ENCODE measurements at regions not wholly inside any gene's neighbourhood (a gene's known extent, or its start where the extent isn't known, plus 50 kb on each side); places are given as distances from the start of the nearest gene placed in this dataset.
A peak's percentile ranks its signal among the peaks of the same experiment; 100 is the strongest.
"Not testable (repeated sequence)": the region's sequence is repeated elsewhere in the genome, so short reads cannot be mapped to it uniquely, and the experiment has no call there.

DNA sequence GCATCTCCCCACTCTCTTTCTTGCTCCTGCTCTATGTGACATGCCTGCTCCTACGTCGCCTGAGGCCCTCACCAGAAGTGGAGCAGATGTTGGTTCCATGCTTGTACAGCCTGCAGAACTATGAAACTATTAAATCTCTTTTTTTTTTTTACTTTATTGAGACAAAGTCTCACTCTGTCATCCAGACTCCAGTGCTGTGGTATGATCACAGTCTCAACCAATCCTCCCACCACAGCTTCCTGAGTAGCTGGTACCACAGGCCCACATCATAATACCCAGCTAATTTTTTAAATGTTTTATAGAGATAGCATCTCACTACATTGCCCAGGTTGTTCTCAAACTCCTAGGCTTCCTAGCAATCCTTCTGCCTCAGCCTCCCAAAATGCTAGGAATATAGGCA, 1067.7 kb downstream of the PCDH9 start:
- Histone ChIP-seq H3K9me3 (ENCODE audit: control extremely low read depth in 1 of 5, control insufficient read depth in 4 of 5, insufficient read depth in 2 of 5, low read depth in 1 of 5, low read length in 4 of 5) (no peaks in the 10 kb centered on the region), H3K27ac (ENCODE audit: insufficient read depth in 1 of 2, low read depth in 1 of 2, low read length in 2 of 2, poor library complexity in 1 of 2, severe bottlenecking in 2 of 2) (no peak overlapping the region), H3K36me3 (ENCODE audit: control insufficient read depth in 4 of 4, insufficient read depth in 4 of 4, low read length in 3 of 4) (no peaks in the 10 kb centered on the region), H3K4me1 (ENCODE audit: control extremely low read depth in 1 of 4, control insufficient read depth in 4 of 4, insufficient read depth in 4 of 4, low read length in 3 of 4) (peaks cover 0 to 4% (median 0%) of the 10 kb centered on the region in 4 experiments), H3K27me3 (replicated peaks in 2 of 5; ENCODE audit: control insufficient read depth in 4 of 5, insufficient read depth in 5 of 5, low read length in 4 of 5) (no peaks in the 10 kb centered on the region), H3K4me3 (ENCODE audit: control insufficient read depth in 1 of 7, extremely low read depth in 1 of 7, insufficient read depth in 4 of 7, low read depth in 2 of 7, low read length in 6 of 7) (no peak overlapping the region)
- WGBS (ENCODE audit: insufficient coverage) = no CpG with 5 or more reads among the region's 2 CpGs
- ChIA-PET CTCF (no interaction called here), POLR2A (interaction anchor here (0.6 kb wide), 1 partner anchor 1314 kb away, joined by 3 read pairs; no protein-coding TSS in a partner anchor)
- peak in 2 of 3 donors; percentile 13 to 23 for DNase-seq

DNA sequence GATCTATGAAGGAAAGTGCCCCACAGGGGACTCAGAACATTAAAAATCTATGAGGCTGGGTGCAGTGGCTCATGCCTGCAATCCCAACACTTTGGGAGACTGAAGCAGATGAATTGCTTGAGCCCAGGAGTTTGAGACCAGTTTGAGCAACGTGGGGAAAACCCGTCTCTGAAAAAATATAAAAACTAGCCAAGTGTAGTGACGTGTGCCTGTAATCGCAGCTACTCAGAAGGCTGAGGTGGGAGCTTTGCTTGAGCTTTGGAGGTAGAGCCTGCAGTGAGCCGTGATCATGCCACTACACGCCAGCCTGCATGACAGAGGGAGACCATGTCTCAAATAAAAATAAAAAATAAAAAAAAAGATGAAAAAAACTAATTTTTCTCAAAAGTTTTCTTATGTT, 1070.6 kb downstream of the PCDH9 start:
- no peak overlapping the region for H3K27ac ChIP-seq (ENCODE audit: insufficient read depth in 1 of 2, low read depth in 1 of 2, low read length in 2 of 2, poor library complexity in 1 of 2, severe bottlenecking in 2 of 2)
- no peaks in the 10 kb centered on the region for H3K9me3 ChIP-seq (ENCODE audit: control extremely low read depth in 1 of 5, control insufficient read depth in 4 of 5, insufficient read depth in 2 of 5, low read depth in 1 of 5, low read length in 4 of 5)
- no peaks in the 10 kb centered on the region for H3K36me3 ChIP-seq (ENCODE audit: control insufficient read depth in 4 of 4, insufficient read depth in 4 of 4, low read length in 3 of 4)
- H3K4me1 ChIP-seq (ENCODE audit: control extremely low read depth in 1 of 4, control insufficient read depth in 4 of 4, insufficient read depth in 4 of 4, low read length in 3 of 4) = peaks cover 0 to 4% (median 3%) of the 10 kb centered on the region in 4 experiments
- ChIA-PET POLR2A (no interaction called here), CTCF (interaction anchor here (1.3 kb wide), 1 partner anchor 11 kb away, joined by 3 read pairs; no protein-coding TSS in a partner anchor)
- no peaks in the 10 kb centered on the region for H3K27me3 ChIP-seq (replicated peaks in 2 of 5; ENCODE audit: control insufficient read depth in 4 of 5, insufficient read depth in 5 of 5, low read length in 4 of 5)
- WGBS (ENCODE audit: insufficient coverage) = 96% methylated on average over 3 of the region's 6 CpGs
- H3K4me3 ChIP-seq (ENCODE audit: control insufficient read depth in 1 of 7, extremely low read depth in 1 of 7, insufficient read depth in 4 of 7, low read depth in 2 of 7, low read length in 6 of 7) = no peak overlapping the region
- no peak for DNase-seq

DNA sequence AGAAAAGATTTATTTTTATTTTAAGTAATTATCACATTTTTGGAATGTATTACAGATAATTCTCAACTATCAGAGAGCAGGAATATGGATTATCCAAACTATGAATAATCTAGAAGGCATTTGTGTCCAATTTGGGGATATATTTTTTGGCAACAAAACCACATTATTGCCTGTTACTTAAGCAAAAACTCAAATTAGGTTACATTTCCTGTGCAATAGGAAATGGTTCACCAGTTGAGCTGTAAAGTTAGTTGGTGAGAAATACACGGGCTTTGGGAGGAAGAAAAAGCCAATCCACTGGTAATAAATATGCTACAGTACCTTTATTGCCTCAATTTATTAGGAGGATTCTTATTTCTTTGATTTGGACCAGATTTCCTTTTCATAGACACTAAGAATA, 1075.2 kb downstream of the PCDH9 start:
- no CpG with 5 or more reads among the region's 1 CpG for WGBS (ENCODE audit: insufficient coverage)
- no peaks in the 10 kb centered on the region for H3K9me3 ChIP-seq (ENCODE audit: control extremely low read depth in 1 of 5, control insufficient read depth in 4 of 5, insufficient read depth in 2 of 5, low read depth in 1 of 5, low read length in 4 of 5)
- H3K4me3 ChIP-seq (ENCODE audit: control insufficient read depth in 1 of 7, extremely low read depth in 1 of 7, insufficient read depth in 4 of 7, low read depth in 2 of 7, low read length in 6 of 7) = no peak overlapping the region
- no peaks in the 10 kb centered on the region for H3K36me3 ChIP-seq (ENCODE audit: control insufficient read depth in 4 of 4, insufficient read depth in 4 of 4, low read length in 3 of 4)
- H3K27ac ChIP-seq (ENCODE audit: insufficient read depth in 1 of 2, low read depth in 1 of 2, low read length in 2 of 2, poor library complexity in 1 of 2, severe bottlenecking in 2 of 2) = no peak overlapping the region
- POLR2A ChIA-PET = no interaction called here
- DNase-seq = peak in 2 of 3 donors; percentile 13 to 24
- CTCF ChIA-PET = interaction anchor here (1.4 kb wide), 1 partner anchor 14 kb away, joined by 3 read pairs; no protein-coding TSS in a partner anchor
- peaks cover 0 to 3% (median 2%) of the 10 kb centered on the region in 4 experiments for H3K4me1 ChIP-seq (ENCODE audit: control extremely low read depth in 1 of 4, control insufficient read depth in 4 of 4, insufficient read depth in 4 of 4, low read length in 3 of 4)
- no peaks in the 10 kb centered on the region for H3K27me3 ChIP-seq (replicated peaks in 2 of 5; ENCODE audit: control insufficient read depth in 4 of 5, insufficient read depth in 5 of 5, low read length in 4 of 5)

DNA sequence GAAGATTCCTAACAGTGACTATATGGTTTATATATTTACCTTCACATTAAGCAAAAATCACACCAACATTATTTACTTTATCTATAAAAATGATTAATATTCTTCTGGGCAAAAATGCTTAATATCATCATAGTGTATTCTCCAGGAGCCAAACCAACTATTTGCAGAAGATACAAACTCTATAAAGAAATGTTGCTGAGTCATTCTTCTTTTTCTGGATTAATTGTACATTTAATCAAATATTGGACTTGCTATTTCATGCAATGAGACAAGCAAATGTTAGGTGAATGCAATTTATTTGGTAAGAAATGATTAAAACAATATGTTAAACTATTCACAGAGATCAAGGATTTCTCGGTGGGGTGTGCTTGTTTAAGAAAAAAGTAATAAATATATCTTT, 1075.8 kb downstream of the PCDH9 start:
- Histone ChIP-seq H3K27me3 (replicated peaks in 2 of 5; ENCODE audit: control insufficient read depth in 4 of 5, insufficient read depth in 5 of 5, low read length in 4 of 5) (no peaks in the 10 kb centered on the region), H3K4me1 (ENCODE audit: control extremely low read depth in 1 of 4, control insufficient read depth in 4 of 4, insufficient read depth in 4 of 4, low read length in 3 of 4) (peaks cover 0 to 3% (median 2%) of the 10 kb centered on the region in 4 experiments), H3K27ac (ENCODE audit: insufficient read depth in 1 of 2, low read depth in 1 of 2, low read length in 2 of 2, poor library complexity in 1 of 2, severe bottlenecking in 2 of 2) (no peak overlapping the region), H3K36me3 (ENCODE audit: control insufficient read depth in 4 of 4, insufficient read depth in 4 of 4, low read length in 3 of 4) (no peaks in the 10 kb centered on the region), H3K9me3 (ENCODE audit: control extremely low read depth in 1 of 5, control insufficient read depth in 4 of 5, insufficient read depth in 2 of 5, low read depth in 1 of 5, low read length in 4 of 5) (no peaks in the 10 kb centered on the region), H3K4me3 (ENCODE audit: control insufficient read depth in 1 of 7, extremely low read depth in 1 of 7, insufficient read depth in 4 of 7, low read depth in 2 of 7, low read length in 6 of 7) (no peak overlapping the region)
- CTCF ChIA-PET = no interaction called here
- POLR2A ChIA-PET = no interaction called here
- no peak for DNase-seq
- WGBS (ENCODE audit: insufficient coverage) = no CpG with 5 or more reads among the region's 1 CpG

DNA sequence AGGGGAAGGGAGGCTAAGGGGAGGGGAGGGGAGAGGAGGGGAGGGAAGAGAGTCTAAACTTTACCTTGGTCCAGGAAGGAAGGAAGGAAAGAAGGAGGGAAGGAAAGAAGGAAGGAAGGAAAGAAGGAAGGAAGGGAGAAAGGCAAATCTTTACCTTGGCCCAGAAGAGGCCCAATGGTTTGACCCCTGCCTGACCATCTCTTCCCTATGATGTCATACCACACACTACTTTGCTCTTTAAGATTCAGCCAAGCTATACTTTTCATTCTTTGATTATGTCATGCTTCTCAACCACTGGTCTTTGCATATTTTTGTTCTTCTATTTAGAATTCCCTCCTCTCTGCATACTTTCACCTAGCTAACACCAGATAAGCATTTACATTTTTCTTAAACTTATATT, 1077.5 kb downstream of the PCDH9 start:
- CTCF ChIA-PET = no interaction called here
- Histone ChIP-seq H3K27me3 (replicated peaks in 2 of 5; ENCODE audit: control insufficient read depth in 4 of 5, insufficient read depth in 5 of 5, low read length in 4 of 5) (no peaks in the 10 kb centered on the region), H3K36me3 (ENCODE audit: control insufficient read depth in 4 of 4, insufficient read depth in 4 of 4, low read length in 3 of 4) (no peaks in the 10 kb centered on the region), H3K9me3 (ENCODE audit: control extremely low read depth in 1 of 5, control insufficient read depth in 4 of 5, insufficient read depth in 2 of 5, low read depth in 1 of 5, low read length in 4 of 5) (peaks cover 0 to 3% (median 0%) of the 10 kb centered on the region in 5 experiments), H3K4me1 (ENCODE audit: control extremely low read depth in 1 of 4, control insufficient read depth in 4 of 4, insufficient read depth in 4 of 4, low read length in 3 of 4) (peaks cover 0 to 3% (median 2%) of the 10 kb centered on the region in 4 experiments), H3K4me3 (ENCODE audit: control insufficient read depth in 1 of 7, extremely low read depth in 1 of 7, insufficient read depth in 4 of 7, low read depth in 2 of 7, low read length in 6 of 7) (no peak overlapping the region), H3K27ac (ENCODE audit: insufficient read depth in 1 of 2, low read depth in 1 of 2, low read length in 2 of 2, poor library complexity in 1 of 2, severe bottlenecking in 2 of 2) (no peak overlapping the region)
- no peak for DNase-seq
- POLR2A ChIA-PET = no interaction called here

DNA sequence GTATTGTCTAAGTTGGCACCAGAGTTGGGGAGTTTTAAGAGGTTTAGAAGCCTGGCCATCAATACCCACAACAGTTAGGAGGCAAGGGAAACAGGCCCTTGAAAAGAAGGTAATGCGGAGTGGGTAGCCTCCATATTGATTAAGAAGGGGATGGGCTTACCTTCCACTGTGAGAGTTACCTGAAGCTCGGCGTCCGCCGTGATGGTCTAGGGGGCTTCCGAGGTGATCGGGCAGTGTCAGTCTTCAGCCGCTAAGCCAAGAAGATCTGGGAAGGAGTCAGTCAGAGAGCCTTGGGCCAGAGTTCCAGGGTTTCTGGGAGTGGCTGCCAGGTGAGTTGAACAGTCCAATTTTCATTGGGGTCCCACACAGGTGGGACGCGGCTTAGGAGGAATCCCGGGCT, 1085.8 kb downstream of the PCDH9 start:
- POLR2A ChIA-PET; H3K4me1 ChIP-seq (ENCODE audit: control extremely low read depth in 1 of 4, control insufficient read depth in 4 of 4, insufficient read depth in 4 of 4, low read length in 3 of 4); H3K4me3 ChIP-seq (ENCODE audit: control insufficient read depth in 1 of 7, extremely low read depth in 1 of 7, insufficient read depth in 4 of 7, low read depth in 2 of 7, low read length in 6 of 7); H3K27me3 ChIP-seq (replicated peaks in 2 of 5; ENCODE audit: control insufficient read depth in 4 of 5, insufficient read depth in 5 of 5, low read length in 4 of 5); H3K9me3 ChIP-seq (ENCODE audit: control extremely low read depth in 1 of 5, control insufficient read depth in 4 of 5, insufficient read depth in 2 of 5, low read depth in 1 of 5, low read length in 4 of 5); H3K36me3 ChIP-seq (ENCODE audit: control insufficient read depth in 4 of 4, insufficient read depth in 4 of 4, low read length in 3 of 4); CTCF ChIA-PET; DNase-seq; H3K27ac ChIP-seq (ENCODE audit: insufficient read depth in 1 of 2, low read depth in 1 of 2, low read length in 2 of 2, poor library complexity in 1 of 2, severe bottlenecking in 2 of 2): not testable (repeated sequence)
- WGBS (ENCODE audit: insufficient coverage) = 100% methylated on average over 2 of the region's 11 CpGs

DNA sequence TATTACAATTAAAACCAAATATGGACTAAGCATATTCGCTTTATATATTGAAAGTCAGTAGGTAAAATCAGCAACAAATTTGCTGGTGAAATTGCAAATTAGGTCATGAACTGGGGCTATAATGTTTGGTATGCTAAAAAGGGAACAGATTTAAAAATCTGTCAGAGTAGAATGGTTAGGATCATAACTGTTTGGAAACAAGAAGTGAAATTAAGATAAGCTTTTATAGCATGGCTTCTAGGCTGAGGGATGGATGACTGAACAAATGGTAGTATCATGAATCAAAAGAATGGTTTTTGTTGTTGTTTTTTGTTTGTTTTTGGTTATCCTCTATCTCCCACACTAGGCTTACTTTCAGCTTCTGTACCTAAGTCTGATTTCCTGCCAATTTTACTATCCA, 1090.4 kb downstream of the PCDH9 start:
- Histone ChIP-seq H3K27ac (ENCODE audit: insufficient read depth in 1 of 2, low read depth in 1 of 2, low read length in 2 of 2, poor library complexity in 1 of 2, severe bottlenecking in 2 of 2) (no peak overlapping the region), H3K36me3 (ENCODE audit: control insufficient read depth in 4 of 4, insufficient read depth in 4 of 4, low read length in 3 of 4) (no peaks in the 10 kb centered on the region), H3K4me3 (ENCODE audit: control insufficient read depth in 1 of 7, extremely low read depth in 1 of 7, insufficient read depth in 4 of 7, low read depth in 2 of 7, low read length in 6 of 7) (no peak overlapping the region), H3K4me1 (ENCODE audit: control extremely low read depth in 1 of 4, control insufficient read depth in 4 of 4, insufficient read depth in 4 of 4, low read length in 3 of 4) (peaks cover 0 to 2% (median 0%) of the 10 kb centered on the region in 4 experiments), H3K9me3 (ENCODE audit: control extremely low read depth in 1 of 5, control insufficient read depth in 4 of 5, insufficient read depth in 2 of 5, low read depth in 1 of 5, low read length in 4 of 5) (peaks cover 0 to 4% (median 0%) of the 10 kb centered on the region in 5 experiments), H3K27me3 (replicated peaks in 2 of 5; ENCODE audit: control insufficient read depth in 4 of 5, insufficient read depth in 5 of 5, low read length in 4 of 5) (no peaks in the 10 kb centered on the region)
- CTCF ChIA-PET = no interaction called here
- WGBS (ENCODE audit: insufficient coverage) = no CpG with 5 or more reads among the region's 1 CpG
- DNase-seq = peak in 1 of 3 donors; percentile 1
- POLR2A ChIA-PET = interaction anchor here (0.6 kb wide), 1 partner anchor 9 kb away, joined by 4 read pairs; no protein-coding TSS in a partner anchor
